ENCODE measurements at regions not wholly inside any gene's neighbourhood (a gene's known extent, or its start where the extent isn't known, plus 50 kb on each side); places are given as distances from the start of the nearest gene placed in this dataset.

DNA sequence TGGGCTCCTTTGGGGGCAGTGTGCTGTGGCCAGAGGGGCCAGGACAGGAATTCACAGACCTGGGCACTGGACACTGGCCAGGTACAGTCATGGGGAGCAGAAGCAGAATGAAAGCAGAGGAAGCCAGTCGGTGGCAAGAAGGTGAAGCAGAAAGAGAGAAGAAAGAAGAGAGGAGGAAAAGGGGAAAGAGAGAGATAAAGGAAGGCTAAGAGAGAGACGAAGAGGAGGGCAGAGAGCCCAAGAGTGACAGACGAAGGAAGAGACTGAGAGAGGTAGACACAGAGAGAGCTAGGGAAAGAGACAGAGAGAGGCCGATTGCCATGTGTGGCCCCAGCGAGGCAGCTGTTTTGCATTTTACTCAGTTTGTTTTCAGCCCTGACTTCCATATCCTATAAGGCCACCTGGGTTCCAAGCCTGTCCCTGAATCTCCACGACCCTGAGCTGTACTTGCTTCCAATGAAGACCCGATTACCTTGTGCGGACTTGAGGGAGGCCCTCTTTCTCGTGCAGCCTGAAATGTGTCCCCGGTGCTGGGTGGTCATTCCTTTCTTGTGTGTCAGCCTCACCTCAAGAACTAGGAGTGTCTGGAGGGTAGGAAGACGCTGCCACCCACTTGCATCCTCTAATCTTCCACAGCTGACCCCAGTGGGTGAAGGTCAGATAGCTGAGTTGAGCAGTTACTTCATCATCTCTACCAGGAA is 73.9 kb downstream of the LSM3 start:
- ATAC-seq = no peak

GRCh38 chr3:14253022-14253706 is 74.5 kb downstream of the LSM3 start:
- ATAC-seq = no peak
- no peak for TF ChIP-seq TCF4 (CRISPR knock-in tag; IDR thresholded peaks at IDR 0.05; ENCODE audit: borderline replicate concordance)
- no peak for TF ChIP-seq OSR1 (CRISPR knock-in tag; IDR thresholded peaks at IDR 0.05)
- no peak for TF ChIP-seq ARNTL (CRISPR knock-in tag; IDR thresholded peaks at IDR 0.05; ENCODE audit: borderline replicate concordance, low read depth)
- TF ChIP-seq SNAI2 (CRISPR knock-in tag; IDR thresholded peaks at IDR 0.05) = no peak
- TF ChIP-seq ISL1 (CRISPR knock-in tag; IDR thresholded peaks at IDR 0.05) = no peak
- no peak for TF ChIP-seq PATZ1 (CRISPR knock-in tag; IDR thresholded peaks at IDR 0.05; ENCODE audit: borderline replicate concordance)
- TF ChIP-seq PPARA (CRISPR knock-in tag; IDR thresholded peaks at IDR 0.05; ENCODE audit: borderline replicate concordance) = no peak
- TF ChIP-seq, protein P1, sequence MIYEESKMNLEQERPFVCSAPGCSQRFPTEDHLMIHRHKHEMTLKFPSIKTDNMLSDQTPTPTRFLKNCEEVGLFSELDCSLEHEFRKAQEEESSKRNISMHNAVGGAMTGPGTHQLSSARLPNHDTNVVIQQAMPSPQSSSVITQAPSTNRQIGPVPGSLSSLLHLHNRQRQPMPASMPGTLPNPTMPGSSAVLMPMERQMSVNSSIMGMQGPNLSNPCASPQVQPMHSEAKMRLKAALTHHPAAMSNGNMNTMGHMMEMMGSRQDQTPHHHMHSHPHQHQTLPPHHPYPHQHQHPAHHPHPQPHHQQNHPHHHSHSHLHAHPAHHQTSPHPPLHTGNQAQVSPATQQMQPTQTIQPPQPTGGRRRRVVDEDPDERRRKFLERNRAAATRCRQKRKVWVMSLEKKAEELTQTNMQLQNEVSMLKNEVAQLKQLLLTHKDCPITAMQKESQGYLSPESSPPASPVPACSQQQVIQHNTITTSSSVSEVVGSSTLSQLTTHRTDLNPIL (CRISPR knock-in tag; IDR thresholded peaks at IDR 0.05; ENCODE audit: low read depth) = no peak
- no peak for TF ChIP-seq ZNF565 (CRISPR knock-in tag; conservative IDR thresholded peaks at IDR 0.05; ENCODE audit: low read depth)
- TF ChIP-seq POU6F1 (CRISPR knock-in tag; IDR thresholded peaks at IDR 0.05; ENCODE audit: borderline replicate concordance, low read depth) = no peak
- no peak for TF ChIP-seq ZFP30 (CRISPR knock-in tag; IDR thresholded peaks at IDR 0.05)
- TF ChIP-seq ZC3H10 (CRISPR knock-in tag; IDR thresholded peaks at IDR 0.05) = no peak

More for the DNA sequence above, 73.9 kb downstream of the LSM3 start:
- TF ChIP-seq PATZ1 (CRISPR knock-in tag; IDR thresholded peaks at IDR 0.05; ENCODE audit: borderline replicate concordance) = no peak
- no peak for TF ChIP-seq TSHZ2 (CRISPR knock-in tag; IDR thresholded peaks at IDR 0.05)
- TF ChIP-seq ESRRG (CRISPR knock-in tag; IDR thresholded peaks at IDR 0.05) = no peak
- no peak for TF ChIP-seq ISL1 (CRISPR knock-in tag; IDR thresholded peaks at IDR 0.05)
- no peak for TF ChIP-seq TOX (CRISPR knock-in tag; IDR thresholded peaks at IDR 0.05; ENCODE audit: borderline replicate concordance)
- no peak for TF ChIP-seq RARB (CRISPR knock-in tag; IDR thresholded peaks at IDR 0.05)

- ATAC-seq = no peak
- TF ChIP-seq RARB (CRISPR knock-in tag; IDR thresholded peaks at IDR 0.05) (no peak), GLIS3 (CRISPR knock-in tag; IDR thresholded peaks at IDR 0.05) (no peak), ZC3H10 (CRISPR knock-in tag; IDR thresholded peaks at IDR 0.05) (no peak), TCF4 (CRISPR knock-in tag; IDR thresholded peaks at IDR 0.05; ENCODE audit: borderline replicate concordance) (no peak), ZFP30 (CRISPR knock-in tag; IDR thresholded peaks at IDR 0.05) (no peak), ESRRG (CRISPR knock-in tag; IDR thresholded peaks at IDR 0.05) (no peak), ZNF8 (CRISPR knock-in tag; IDR thresholded peaks at IDR 0.05) (no peak), ZFP3 (CRISPR knock-in tag; IDR thresholded peaks at IDR 0.05) (no peak), ZNF70 (CRISPR knock-in tag; IDR thresholded peaks at IDR 0.05) (no peak), ISL1 (CRISPR knock-in tag; IDR thresholded peaks at IDR 0.05) (no peak), BACH2 (CRISPR knock-in tag; IDR thresholded peaks at IDR 0.05; ENCODE audit: borderline replicate concordance) (no peak), PATZ1 (CRISPR knock-in tag; IDR thresholded peaks at IDR 0.05; ENCODE audit: borderline replicate concordance) (no peak), ZNF565 (CRISPR knock-in tag; conservative IDR thresholded peaks at IDR 0.05; ENCODE audit: low read depth) (no peak), SNAI2 (CRISPR knock-in tag; IDR thresholded peaks at IDR 0.05) (no peak), PPARA (CRISPR knock-in tag; IDR thresholded peaks at IDR 0.05; ENCODE audit: borderline replicate concordance) (no peak), CSDC2 (CRISPR knock-in tag; IDR thresholded peaks at IDR 0.05) (no peak)
- TF ChIP-seq, protein P1 (CRISPR knock-in tag; IDR thresholded peaks at IDR 0.05; ENCODE audit: low read depth) = no peak
These were observed 75.2 kb downstream of the LSM3 start for GRCh38 chr3:14253707-14254382.

All from SK-N-SH treated with all-trans-retinoic acid at 6 μM for 48 hours (cell line).